CD14-positive monocyte (primary cell): ENCODE measurements at regions not wholly inside any gene's neighbourhood (a gene's known extent, or its start where the extent isn't known, plus 50 kb on each side); places are given as distances from the start of the nearest gene placed in this dataset.

Experiments used
- DNase-seq, 3 donors: peaks; one replicate each; pipeline ENCODE4 v3.0.0-alpha.2; 2011 to 2022
- H2AFZ ChIP-seq: 2 replicates; pipeline ENCODE4 v1.6.0; 2012; ENCODE audit warnings: mild to moderate bottlenecking, low read depth, low read length, inconsistent platforms; ENCODE audit not compliant: insufficient read depth, poor library complexity, severe bottlenecking
- H3K27ac ChIP-seq, 2 donors: 1 replicate in 1 of 2; 2 replicates in 1 of 2; pipeline ENCODE4 v1.5.1; 2012 to 2013; ENCODE audit warnings: low read length in 2 of 2, control low read depth in 1 of 2, inconsistent platforms in 1 of 2, low read depth in 1 of 2, mild to moderate bottlenecking in 1 of 2
- H3K27me3 ChIP-seq, 2 donors: one replicate each; pipeline versions ENCODE4 v1.6.0 to v1.6.1; 2011 to 2013; ENCODE audit warnings: low read length in 2 of 2; ENCODE audit not compliant: control insufficient read depth in 2 of 2, insufficient read depth in 2 of 2
- H3K36me3 ChIP-seq, 2 donors: replicated peaks in 1 of 2; 1 replicate in 1 of 2; 2 replicates in 1 of 2; pipeline versions ENCODE4 v1.5.1 to v1.6.1; 2012 to 2013; ENCODE audit warnings: low read length in 2 of 2, control low read depth in 1 of 2, inconsistent platforms in 1 of 2, mild to moderate bottlenecking in 1 of 2; ENCODE audit not compliant: insufficient read depth in 2 of 2, control insufficient read depth in 1 of 2
- H3K4me1 ChIP-seq, 2 donors: 1 replicate in 1 of 2; 2 replicates in 1 of 2; pipeline versions ENCODE4 v1.5.1 to v1.6.1; 2012 to 2013; ENCODE audit warnings: low read length in 2 of 2, control low read depth in 1 of 2, inconsistent platforms in 1 of 2, mild to moderate bottlenecking in 1 of 2, moderate library complexity in 1 of 2; ENCODE audit not compliant: insufficient read depth in 2 of 2, control insufficient read depth in 1 of 2
- H3K4me2 ChIP-seq: replicated peaks from 2 replicates; pipeline ENCODE3; 2012; ENCODE audit warnings: low read length, moderate library complexity, mild to moderate bottlenecking; ENCODE audit not compliant: poor library complexity, severe bottlenecking; ENCODE audit errors: extremely low read depth
- H3K4me3 ChIP-seq, 3 experiments: fragments of 200-600 bp in 1 of 3; sonication (generic) in 1 of 3; replicated peaks in 1 of 3; 1 replicate in 2 of 3; 2 replicates in 1 of 3; pipeline ENCODE4 v1.5.1; 2011 to 2013; ENCODE audit warnings: low read length in 3 of 3, mild to moderate bottlenecking in 3 of 3, control low read depth in 2 of 3, low read depth in 2 of 3, inconsistent platforms in 1 of 3, moderate library complexity in 1 of 3
- H3K79me2 ChIP-seq: 2 replicates; pipeline ENCODE4 v1.6.0; 2012; ENCODE audit warnings: mild to moderate bottlenecking, control low read depth, inconsistent platforms, low read length, moderate library complexity; ENCODE audit not compliant: insufficient read depth
- H3K9ac ChIP-seq: 2 replicates; pipeline ENCODE4 v1.6.0; 2017; ENCODE audit warnings: low read length, mild to moderate bottlenecking; ENCODE audit not compliant: insufficient read depth, poor library complexity, severe bottlenecking
- H3K9me3 ChIP-seq, 2 donors: replicated peaks in 1 of 2; 1 replicate in 1 of 2; 2 replicates in 1 of 2; pipeline versions ENCODE4 v1.5.1 to v1.6.1; 2012 to 2013; ENCODE audit warnings: low read length in 2 of 2, control low read depth in 1 of 2; ENCODE audit not compliant: control insufficient read depth in 1 of 2, insufficient read depth in 1 of 2
- H4K20me1 ChIP-seq: 2 replicates; pipeline ENCODE4 v1.6.0; 2012; ENCODE audit warnings: mild to moderate bottlenecking, low read length, control low read depth, moderate library complexity; ENCODE audit not compliant: insufficient read depth
- H3K27ac Mint-ChIP-seq, 7 donors: one replicate each; pipeline ENCODE4 v1.8.0; 2020; ENCODE audit warnings: mild to moderate bottlenecking in 7 of 7, mixed read lengths in 7 of 7, moderate library complexity in 6 of 7, inconsistent platforms in 2 of 7
- H3K27me3 Mint-ChIP-seq, 3 donors: one replicate each; pipeline ENCODE4 v1.8.0; 2021 to 2022; ENCODE audit warnings: low read depth in 3 of 3, mild to moderate bottlenecking in 3 of 3, mixed read lengths in 3 of 3, moderate library complexity in 3 of 3, inconsistent platforms in 1 of 3
- H3K36me3 Mint-ChIP-seq, 2 donors: one replicate each; pipeline ENCODE4 v1.8.0; 2020; ENCODE audit warnings: mixed read lengths in 2 of 2, inconsistent platforms in 1 of 2, mild to moderate bottlenecking in 1 of 2
- H3K4me1 Mint-ChIP-seq: one replicate; pipeline ENCODE4 v1.8.0; 2020; ENCODE audit warnings: mild to moderate bottlenecking, mixed read lengths
- H3K4me3 Mint-ChIP-seq, 2 donors: one replicate each; pipeline ENCODE4 v1.8.0; 2020; ENCODE audit warnings: mild to moderate bottlenecking in 2 of 2, mixed read lengths in 2 of 2, moderate library complexity in 1 of 2
- H3K9me3 Mint-ChIP-seq, 7 donors: one replicate each; pipeline ENCODE4 v1.8.0; 2020 to 2022; ENCODE audit warnings: mixed read lengths in 7 of 7, mild to moderate bottlenecking in 6 of 7, moderate library complexity in 6 of 7, inconsistent platforms in 2 of 7
- WGBS: methylation state at CpG from one replicate; pipeline ENCODE4 v1.1.5; 2013; ENCODE audit warnings: missing lambda C conversion rate; ENCODE audit not compliant: insufficient coverage; 5-methylcytosine and 5-hydroxymethylcytosine counted together
- intact Hi-C, 2 donors: fragments of 100-400 bp; cut with micrococcal nuclease; formaldehyde crosslinking; loops; one replicate each; pipeline versions ENCODE4 v1.15.0 to v1.15.1; 2023
- TF ChIP-seq, protein P1 (sequence below): fragments of 200-600 bp; IDR thresholded peaks from one replicate; pipeline ENCODE4 v1.8.0; 2022; ENCODE audit warnings: antibody characterized with exemption, mild to moderate bottlenecking

DNA sequence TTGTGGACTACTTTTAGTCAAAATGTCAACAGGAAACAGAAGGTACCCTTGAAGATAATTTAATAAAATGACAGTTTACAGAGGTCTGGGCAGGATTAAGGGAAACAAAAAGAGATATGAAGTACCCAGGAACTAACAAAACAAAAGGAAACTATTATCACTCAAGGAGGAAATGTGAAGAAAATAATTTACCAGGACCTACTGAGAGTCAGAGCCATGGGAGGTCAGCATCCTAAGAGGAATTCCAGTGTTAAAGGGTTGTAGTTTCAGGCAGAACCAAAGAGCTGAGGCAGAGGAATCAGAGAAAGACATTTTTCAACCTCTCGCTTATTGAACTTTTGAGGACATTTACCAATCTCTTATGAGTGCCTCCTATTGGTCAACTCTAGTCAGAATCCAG, 408.9 kb upstream of the CBLB start:
- H3K27ac ChIP-seq, result no peak overlapping the region
- H3K36me3 ChIP-seq, result no peaks in the 10 kb centered on the region
- H3K4me3 ChIP-seq, result no peak overlapping the region
- Mint-ChIP-seq H3K36me3 (no peaks in the 10 kb centered on the region), H3K4me1 (no peaks in the 10 kb centered on the region), H3K27ac (no peak overlapping the region), H3K27me3 (peaks cover 0 to 2% (median 0%) of the 10 kb centered on the region in 3 donors), H3K9me3 (peaks cover 0 to 11% (median 2%) of the 10 kb centered on the region in 7 donors), H3K4me3 (no peak overlapping the region)
- H3K9ac ChIP-seq, result no peak overlapping the region
- no peaks in the 10 kb centered on the region for H3K4me1 ChIP-seq
- H4K20me1 ChIP-seq, result no peaks in the 10 kb centered on the region
- H2AFZ ChIP-seq, result no peak overlapping the region
- no peak for DNase-seq
- intact Hi-C loops, result no loop called here
- no peaks in the 10 kb centered on the region for H3K79me2 ChIP-seq
- peaks cover 0 to 3% of the 10 kb centered on the region in 2 donors for H3K9me3 ChIP-seq
- no peaks in the 10 kb centered on the region for H3K27me3 ChIP-seq
- TF ChIP-seq, protein P1, sequence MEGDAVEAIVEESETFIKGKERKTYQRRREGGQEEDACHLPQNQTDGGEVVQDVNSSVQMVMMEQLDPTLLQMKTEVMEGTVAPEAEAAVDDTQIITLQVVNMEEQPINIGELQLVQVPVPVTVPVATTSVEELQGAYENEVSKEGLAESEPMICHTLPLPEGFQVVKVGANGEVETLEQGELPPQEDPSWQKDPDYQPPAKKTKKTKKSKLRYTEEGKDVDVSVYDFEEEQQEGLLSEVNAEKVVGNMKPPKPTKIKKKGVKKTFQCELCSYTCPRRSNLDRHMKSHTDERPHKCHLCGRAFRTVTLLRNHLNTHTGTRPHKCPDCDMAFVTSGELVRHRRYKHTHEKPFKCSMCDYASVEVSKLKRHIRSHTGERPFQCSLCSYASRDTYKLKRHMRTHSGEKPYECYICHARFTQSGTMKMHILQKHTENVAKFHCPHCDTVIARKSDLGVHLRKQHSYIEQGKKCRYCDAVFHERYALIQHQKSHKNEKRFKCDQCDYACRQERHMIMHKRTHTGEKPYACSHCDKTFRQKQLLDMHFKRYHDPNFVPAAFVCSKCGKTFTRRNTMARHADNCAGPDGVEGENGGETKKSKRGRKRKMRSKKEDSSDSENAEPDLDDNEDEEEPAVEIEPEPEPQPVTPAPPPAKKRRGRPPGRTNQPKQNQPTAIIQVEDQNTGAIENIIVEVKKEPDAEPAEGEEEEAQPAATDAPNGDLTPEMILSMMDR, result no peak
- H3K4me2 ChIP-seq, result no peak overlapping the region
- WGBS, result 100% methylated on average over 1 of the region's 1 CpG

- Mint-ChIP-seq H3K27me3 (no peaks in the 10 kb centered on the region), H3K4me3 (no peak overlapping the region)
- intact Hi-C loops, result no loop called here
Measured at GRCh38 chr3:106281221-106281620, 412.4 kb upstream of the CBLB start.

More at GRCh38 chr3:106281221-106281620, 412.4 kb upstream of the CBLB start:
- H3K36me3 Mint-ChIP-seq, result no peaks in the 10 kb centered on the region
- WGBS, result no CpG with 5 or more reads among the region's 2 CpGs
- Histone ChIP-seq H2AFZ (no peak overlapping the region), H3K36me3 (no peaks in the 10 kb centered on the region), H3K9ac (no peak overlapping the region), H3K4me2 (no peak overlapping the region), H4K20me1 (no peaks in the 10 kb centered on the region), H3K9me3 (peaks cover 0 to 15% of the 10 kb centered on the region in 2 donors), H3K79me2 (no peaks in the 10 kb centered on the region), H3K4me3 (no peak overlapping the region), H3K27me3 (no peaks in the 10 kb centered on the region), H3K4me1 (no peaks in the 10 kb centered on the region), H3K27ac (no peak overlapping the region)
- DNase-seq, result no peak
- H3K27ac Mint-ChIP-seq, result no peak overlapping the region
- no peaks in the 10 kb centered on the region for H3K4me1 Mint-ChIP-seq
- H3K9me3 Mint-ChIP-seq, result peaks cover 0 to 14% (median 9%) of the 10 kb centered on the region in 7 donors
- TF ChIP-seq, protein P1, result no peak
